ENCODE measurements at regions not wholly inside any gene's neighbourhood (a gene's known extent, or its start where the extent isn't known, plus 50 kb on each side); places are given as distances from the start of the nearest gene placed in this dataset.

DNA sequence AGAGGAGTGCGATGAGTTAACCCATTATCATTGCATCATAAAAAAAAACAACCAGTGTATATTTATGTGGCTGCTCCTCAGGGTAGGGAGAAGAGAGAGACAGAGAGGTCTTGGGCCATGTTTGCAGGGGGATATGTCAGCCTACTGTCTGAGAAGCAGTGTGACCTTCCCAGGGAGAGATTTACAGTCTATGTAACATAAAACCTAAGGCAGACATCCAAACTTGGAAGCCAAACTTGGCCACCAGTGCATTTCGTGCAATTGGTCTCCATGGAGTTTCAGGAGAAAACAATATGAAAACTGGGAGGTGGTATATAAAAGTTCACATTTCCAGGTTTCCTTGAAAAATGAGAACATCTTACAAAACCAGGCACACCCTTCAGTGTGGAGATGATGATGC, 85.9 kb upstream of the CXCL12 start:
- no peak overlapping the region for H3K4me3 ChIP-seq (ENCODE audit: control insufficient read depth, low read depth, low read length)
- TF ChIP-seq, protein P1, sequence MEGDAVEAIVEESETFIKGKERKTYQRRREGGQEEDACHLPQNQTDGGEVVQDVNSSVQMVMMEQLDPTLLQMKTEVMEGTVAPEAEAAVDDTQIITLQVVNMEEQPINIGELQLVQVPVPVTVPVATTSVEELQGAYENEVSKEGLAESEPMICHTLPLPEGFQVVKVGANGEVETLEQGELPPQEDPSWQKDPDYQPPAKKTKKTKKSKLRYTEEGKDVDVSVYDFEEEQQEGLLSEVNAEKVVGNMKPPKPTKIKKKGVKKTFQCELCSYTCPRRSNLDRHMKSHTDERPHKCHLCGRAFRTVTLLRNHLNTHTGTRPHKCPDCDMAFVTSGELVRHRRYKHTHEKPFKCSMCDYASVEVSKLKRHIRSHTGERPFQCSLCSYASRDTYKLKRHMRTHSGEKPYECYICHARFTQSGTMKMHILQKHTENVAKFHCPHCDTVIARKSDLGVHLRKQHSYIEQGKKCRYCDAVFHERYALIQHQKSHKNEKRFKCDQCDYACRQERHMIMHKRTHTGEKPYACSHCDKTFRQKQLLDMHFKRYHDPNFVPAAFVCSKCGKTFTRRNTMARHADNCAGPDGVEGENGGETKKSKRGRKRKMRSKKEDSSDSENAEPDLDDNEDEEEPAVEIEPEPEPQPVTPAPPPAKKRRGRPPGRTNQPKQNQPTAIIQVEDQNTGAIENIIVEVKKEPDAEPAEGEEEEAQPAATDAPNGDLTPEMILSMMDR (conservative IDR thresholded peaks at IDR 0.05; ENCODE audit: control insufficient read depth, insufficient read depth, low read depth, low read length) = no peak
- no peak for DNase-seq (ENCODE audit: low read depth)

DNA sequence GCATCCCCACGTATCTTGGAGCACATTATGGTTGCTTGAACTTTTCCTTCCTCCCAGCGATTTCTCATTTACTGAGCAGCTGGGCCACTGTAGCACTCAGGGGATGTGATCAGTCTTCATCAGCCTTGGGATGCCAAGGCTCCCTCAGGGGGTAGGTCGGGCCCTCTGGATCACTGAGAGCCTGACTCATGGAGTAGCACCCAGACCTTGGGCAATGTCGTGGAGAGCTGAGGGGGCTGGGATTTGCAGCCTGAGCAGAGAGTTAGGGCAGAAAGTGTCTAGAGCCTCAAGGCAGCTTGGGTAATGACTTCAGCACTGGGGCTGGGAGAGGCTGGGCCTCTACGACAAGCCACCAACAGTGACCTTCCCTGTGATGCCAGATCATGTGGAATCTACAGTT, 86.5 kb upstream of the CXCL12 start:
- peak; percentile 23 for DNase-seq (ENCODE audit: low read depth)
- TF ChIP-seq, protein P1 (conservative IDR thresholded peaks at IDR 0.05; ENCODE audit: control insufficient read depth, insufficient read depth, low read depth, low read length) = no peak
- no peak overlapping the region for H3K4me3 ChIP-seq (ENCODE audit: control insufficient read depth, low read depth, low read length)

DNA sequence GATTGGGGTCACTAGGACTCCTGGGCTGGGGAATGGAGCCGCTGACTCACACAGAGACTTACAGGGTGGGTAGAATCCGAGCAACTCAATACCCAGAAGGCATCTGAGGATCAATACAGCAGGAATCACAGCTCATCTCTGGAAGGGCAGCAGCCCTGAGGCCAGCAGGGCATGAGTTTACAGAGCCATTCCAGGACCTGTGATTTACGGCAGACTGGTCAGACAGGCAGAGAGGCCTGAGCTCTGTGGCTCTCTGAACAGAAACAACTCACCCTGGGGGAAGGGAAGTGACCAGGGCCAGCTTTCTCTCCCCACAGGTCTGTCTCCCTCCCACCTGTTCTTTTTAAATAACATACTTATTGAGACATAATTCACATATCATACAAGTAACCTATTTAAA, 88.2 kb upstream of the CXCL12 start:
- no peak overlapping the region for H3K4me3 ChIP-seq (ENCODE audit: control insufficient read depth, low read depth, low read length)
- TF ChIP-seq, protein P1 (conservative IDR thresholded peaks at IDR 0.05; ENCODE audit: control insufficient read depth, insufficient read depth, low read depth, low read length) = no peak

DNA sequence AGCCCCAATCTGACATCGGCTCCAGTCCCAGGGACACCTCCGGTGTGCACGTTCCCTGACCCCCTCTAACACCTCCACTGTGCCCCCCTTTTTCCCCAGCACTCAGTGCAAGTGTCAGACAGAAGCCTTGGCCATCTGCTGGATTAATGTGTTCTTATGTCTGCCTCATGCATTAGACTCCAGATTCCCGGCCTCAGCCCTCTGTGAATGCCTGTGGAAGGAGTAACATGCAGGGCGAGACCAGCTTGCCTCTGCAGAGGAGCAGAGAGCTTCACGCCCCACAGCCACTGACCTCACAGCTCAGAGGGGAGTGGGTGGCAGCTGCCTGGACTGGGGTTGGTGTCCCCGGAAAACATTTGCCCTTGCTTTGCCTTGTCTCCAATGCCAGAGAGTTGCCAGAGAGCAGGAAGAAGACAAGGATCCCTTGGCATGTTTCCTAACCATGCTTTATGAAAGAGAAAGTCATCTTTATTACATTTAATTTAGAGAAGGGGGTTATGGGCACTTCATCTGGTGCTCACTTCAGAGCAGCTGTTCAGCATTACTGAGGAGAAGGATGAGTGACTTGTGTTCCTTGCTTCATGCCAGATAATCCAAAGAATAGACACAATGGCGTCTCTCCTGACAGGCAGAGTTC, 91.6 kb upstream of the CXCL12 start:
- no peak overlapping the region for H3K4me3 ChIP-seq (ENCODE audit: control insufficient read depth, low read depth, low read length)
- TF ChIP-seq, protein P1 (conservative IDR thresholded peaks at IDR 0.05; ENCODE audit: control insufficient read depth, insufficient read depth, low read depth, low read length) = no peak
- no peak for DNase-seq (ENCODE audit: low read depth)

More for the DNA sequence above, 88.2 kb upstream of the CXCL12 start:
- no peak for DNase-seq (ENCODE audit: low read depth)

DNA sequence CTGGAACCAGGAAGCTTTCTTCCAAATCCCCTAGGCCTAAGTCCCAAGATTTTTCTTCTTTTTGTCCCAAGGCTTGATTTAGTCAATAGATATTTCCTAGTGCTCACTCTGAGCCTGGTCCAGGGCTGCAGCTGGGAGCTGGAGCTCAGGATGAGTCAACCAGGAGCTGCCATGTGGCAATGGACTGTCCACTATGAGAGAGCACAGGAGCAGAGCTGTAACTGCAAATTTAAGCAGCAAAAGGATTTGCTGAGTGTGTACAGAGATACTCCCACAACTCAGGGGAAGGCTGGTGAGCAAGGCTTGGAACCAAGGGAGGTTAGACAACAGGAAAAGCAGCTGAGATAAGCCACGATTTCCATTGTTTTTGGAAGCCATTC, 92.1 kb upstream of the CXCL12 start:
- H3K4me3 ChIP-seq (ENCODE audit: control insufficient read depth, low read depth, low read length) = no peak overlapping the region
- peak; percentile 82 for DNase-seq (ENCODE audit: low read depth)
- TF ChIP-seq, protein P1 (conservative IDR thresholded peaks at IDR 0.05; ENCODE audit: control insufficient read depth, insufficient read depth, low read depth, low read length) = no peak

DNA sequence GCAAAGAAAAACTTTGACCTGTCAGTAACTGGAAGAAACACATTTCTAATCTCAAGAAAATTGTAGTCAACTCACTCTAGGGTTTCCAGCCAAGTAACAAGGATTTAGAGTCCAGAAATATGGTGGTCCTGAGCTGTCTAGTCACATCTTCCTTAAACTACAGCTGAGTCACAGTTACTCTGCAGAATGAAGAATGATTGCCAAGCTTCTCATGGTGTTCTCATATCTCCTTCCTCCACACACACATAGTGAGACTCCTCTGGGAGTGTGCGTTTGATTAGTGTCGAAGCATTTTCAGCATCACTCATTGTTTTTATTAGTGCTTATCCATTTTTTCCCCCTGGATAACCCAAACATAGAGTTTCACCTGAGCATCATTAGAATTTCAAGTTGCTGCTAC, 93.1 kb upstream of the CXCL12 start:
- no peak overlapping the region for H3K4me3 ChIP-seq (ENCODE audit: control insufficient read depth, low read depth, low read length)
- peak; percentile 79 for DNase-seq (ENCODE audit: low read depth)
- TF ChIP-seq, protein P1 (conservative IDR thresholded peaks at IDR 0.05; ENCODE audit: control insufficient read depth, insufficient read depth, low read depth, low read length) = no peak
